Activated effector memory CD4-positive, alpha-beta T cell treated with Interleukin-2 at 50 U/mL for 16 hours (primary cell): ENCODE measurements at regions not wholly inside any gene's neighbourhood (a gene's known extent, or its start where the extent isn't known, plus 50 kb on each side); places are given as distances from the start of the nearest gene placed in this dataset.
"Not testable (repeated sequence)": the region's sequence is repeated elsewhere in the genome, so short reads cannot be mapped to it uniquely, and the experiment has no call there.

Experiments used
- DNase-seq: peaks from one replicate; pipeline ENCODE4 v3.0.0-alpha.2; 2020

DNA sequence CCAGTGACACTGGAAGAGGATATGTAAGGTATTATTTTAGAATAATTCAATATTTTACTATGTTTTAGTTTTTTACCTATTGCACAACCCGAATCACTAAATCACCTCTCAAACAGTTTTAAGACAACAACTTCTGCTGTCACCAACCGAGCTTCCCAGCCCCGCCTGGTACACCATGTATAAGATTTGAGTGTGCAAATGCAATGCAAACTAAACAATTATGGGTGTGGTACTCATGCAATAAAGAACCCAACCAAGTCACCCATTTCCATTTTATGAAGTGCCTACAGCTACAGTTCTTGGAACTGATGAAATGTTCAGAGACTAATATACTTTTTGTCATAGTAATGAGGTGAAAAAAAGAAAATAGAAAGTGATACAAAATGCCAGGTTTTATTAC lies 256.2 kb downstream of the TAFA4 start:
- DNase-seq = no peak

DNA sequence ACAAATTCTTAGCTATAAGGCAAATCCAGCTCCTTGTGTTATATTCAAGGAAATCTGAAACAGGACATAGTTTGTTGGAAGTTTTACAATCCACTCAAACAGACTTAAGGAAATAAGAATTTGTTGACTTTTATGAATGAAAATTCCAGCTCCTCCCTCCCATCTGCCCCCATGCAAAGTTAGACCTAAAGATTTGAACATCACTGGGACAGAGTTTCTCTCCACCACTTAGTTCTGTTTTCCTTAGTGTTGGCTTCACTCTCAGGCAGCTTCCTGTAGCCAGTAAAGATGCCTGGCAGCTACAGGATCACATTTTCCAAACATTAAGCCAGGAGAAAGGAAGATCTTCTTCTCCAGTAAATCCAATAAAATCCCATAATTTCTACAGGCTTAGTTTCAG lies 265.0 kb downstream of the TAFA4 start:
- no peak for DNase-seq

- DNase-seq = no peak
Measured at GRCh38 chr3:68666429-68667136, 265.8 kb downstream of the TAFA4 start.

DNA sequence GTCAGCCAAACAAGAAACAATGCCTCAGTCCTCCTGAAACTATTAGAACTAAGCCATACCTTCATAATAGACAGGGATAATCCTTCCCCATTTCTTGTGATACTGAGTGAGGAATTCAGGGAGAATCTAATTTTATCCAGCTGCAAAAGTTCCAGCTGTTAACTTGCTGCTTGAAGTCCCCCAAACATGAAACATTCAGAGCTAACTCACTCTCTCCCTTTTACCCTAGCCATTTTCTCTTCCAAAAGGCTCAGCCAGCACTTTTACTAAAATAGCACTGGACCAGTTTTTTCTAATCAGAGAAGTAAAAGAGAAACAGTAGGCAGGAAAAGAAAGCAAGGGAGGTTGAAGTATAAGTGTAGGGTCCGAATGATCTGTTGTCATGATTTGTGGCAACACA lies 268.1 kb downstream of the TAFA4 start:
- DNase-seq = no peak

GRCh38 chr3:68662176-68662575 lies 270.2 kb downstream of the TAFA4 start:
- no peak for DNase-seq

GRCh38 chr3:68650657-68651056 lies 281.7 kb downstream of the TAFA4 start:
- not testable (repeated sequence) for DNase-seq

GRCh38 chr3:68648494-68648893 lies 283.9 kb downstream of the TAFA4 start:
- no peak for DNase-seq

GRCh38 chr3:68631850-68632545 lies 300.3 kb downstream of the TAFA4 start:
- DNase-seq = no peak

DNA sequence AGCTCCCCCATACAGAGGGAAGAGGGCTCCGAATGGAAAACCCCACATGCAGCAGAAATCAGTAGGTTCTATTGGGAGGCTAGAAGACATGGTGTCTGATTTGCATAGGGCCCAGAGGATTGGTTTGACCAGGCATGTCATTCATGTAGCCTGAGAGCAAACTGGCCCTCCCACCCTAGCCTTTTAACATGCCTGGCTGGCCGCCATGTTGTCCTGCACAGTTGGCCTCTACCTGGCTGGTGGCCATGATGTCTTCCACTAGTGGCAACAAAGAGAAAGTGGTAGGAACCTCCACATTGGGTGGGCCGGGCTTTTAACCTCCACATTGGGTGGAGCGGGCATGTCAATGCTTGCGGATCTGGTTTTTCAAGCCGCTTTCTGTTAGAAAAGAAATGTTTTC lies 312.1 kb downstream of the TAFA4 start:
- DNase-seq = no peak

- DNase-seq = no peak
Measured at GRCh38 chr3:68614087-68614486, 318.3 kb downstream of the TAFA4 start.

- DNase-seq = no peak
Measured at GRCh38 chr3:68571321-68571720, 361.0 kb downstream of the TAFA4 start.

DNA sequence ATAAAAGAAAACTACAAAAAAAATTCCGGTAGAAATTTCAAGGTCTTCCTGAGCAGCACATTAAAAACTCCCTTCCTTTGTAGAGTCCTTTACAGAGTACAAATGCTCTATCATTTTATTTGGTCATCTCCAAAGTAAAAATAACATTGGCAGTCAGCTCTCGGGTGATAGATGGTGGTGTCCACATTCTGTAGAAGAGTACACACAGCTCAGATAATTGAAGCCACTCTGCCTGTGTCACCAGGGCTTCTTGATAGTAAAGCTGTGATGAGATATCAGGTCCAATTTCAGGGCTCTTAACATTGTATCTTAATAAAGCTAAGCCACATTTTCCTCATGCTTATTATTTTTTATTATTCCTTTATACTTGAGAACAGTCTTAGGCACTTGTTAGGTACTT lies 371.6 kb downstream of the TAFA4 start:
- DNase-seq = no peak

DNA sequence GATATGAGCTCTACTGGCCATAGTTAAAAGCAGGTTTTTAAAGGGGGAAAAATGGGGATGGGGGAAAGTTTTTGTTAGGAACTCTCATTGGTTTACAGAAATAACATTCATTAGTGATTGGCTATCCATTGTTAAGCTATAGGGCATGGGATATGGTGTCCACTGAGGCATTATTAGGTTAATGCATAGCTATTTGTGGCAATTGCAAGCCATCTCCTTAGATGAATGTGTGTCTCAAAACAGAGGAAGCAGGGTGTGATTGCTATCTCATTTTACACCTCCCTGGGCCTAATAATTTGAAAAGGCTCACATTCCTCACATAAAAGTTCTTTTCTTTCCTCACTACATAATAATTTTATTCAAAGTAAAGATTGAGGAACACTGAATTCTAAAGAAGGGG lies 396.6 kb downstream of the TAFA4 start:
- no peak for DNase-seq

- DNase-seq = no peak
Measured at GRCh38 chr3:68523330-68523729, 409.0 kb downstream of the TAFA4 start.

DNA sequence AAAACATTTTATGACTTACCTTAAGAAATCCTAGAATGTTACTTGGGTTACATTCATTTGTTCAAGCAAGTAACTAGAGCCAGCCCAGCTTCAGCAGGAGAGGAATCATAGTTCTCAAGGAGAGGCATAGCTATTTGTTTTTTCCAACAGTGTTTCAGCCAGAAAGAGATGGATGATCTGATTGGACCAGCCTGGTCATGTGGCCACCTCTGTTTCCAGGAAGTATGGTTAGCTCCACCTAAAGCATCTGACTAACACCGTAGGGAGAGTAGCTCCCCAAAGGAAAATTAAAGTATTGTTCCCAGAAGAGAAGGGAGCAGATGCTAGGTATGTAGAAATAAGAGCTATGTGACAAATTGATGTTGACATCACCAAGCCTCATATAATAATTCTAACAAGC lies 417.1 kb downstream of the TAFA4 start:
- no peak for DNase-seq

GRCh38 chr3:68504201-68504600 lies 428.1 kb downstream of the TAFA4 start:
- no peak for DNase-seq

DNA sequence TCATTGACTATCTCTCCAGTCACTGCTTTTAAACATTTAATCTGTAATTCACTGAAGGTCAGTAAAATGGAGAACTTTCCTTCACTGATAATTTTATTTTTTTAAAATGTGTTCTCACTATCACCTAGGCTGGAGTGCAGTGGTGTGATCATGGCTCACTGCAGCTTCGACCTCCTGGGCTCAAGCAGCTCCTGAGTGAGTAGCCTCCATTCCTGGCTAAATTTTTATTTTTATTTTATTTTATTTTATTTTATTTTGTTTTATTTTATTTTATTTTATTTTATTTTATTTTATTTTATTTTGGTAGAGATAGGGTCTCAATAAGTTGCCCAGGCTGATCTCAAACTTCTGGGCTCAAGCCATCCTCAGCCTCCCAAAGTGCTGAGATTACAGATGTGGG lies 446.5 kb downstream of the TAFA4 start:
- not testable (repeated sequence) for DNase-seq

DNA sequence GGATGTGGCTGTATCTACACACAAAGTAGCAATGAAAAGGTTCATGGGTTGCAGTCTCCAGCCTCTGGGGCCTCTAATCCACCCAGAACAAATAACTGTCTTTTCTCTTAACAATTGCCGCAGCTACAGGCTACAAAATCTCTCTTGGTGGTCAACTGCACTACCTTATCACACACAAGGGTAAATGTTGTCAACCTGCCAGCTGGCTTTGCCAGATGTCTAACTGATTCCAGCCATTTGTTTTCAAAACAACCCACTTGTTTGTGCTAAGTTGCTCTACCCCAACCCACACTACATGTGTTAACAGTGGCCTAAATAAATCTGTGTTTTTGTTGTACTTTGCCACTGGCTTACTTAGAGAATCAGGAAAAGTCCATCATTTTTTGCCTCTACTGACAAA lies 447.3 kb downstream of the TAFA4 start:
- no peak for DNase-seq

DNA sequence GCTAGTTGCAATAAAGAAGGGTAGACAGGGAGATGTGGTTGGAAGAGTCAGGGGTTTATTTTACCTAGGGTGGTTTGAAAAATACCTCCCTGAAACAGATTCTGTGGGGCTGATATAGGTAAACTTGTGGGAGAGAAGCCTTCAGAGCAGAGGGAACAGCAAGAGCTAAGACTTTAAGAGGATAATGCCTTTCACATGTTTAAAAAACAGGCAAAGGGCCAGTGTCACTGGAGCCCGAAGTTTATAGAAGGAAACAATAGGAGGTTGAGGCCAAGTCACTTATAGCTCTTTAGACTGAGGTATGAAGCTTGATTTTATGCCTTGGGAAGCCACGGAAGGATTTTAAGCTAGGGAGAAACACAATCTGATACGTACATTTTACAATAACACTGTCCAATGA lies 448.7 kb downstream of the TAFA4 start:
- DNase-seq = no peak

GRCh38 chr3:68483041-68483440 lies 449.3 kb downstream of the TAFA4 start:
- no peak for DNase-seq

- no peak for DNase-seq
Measured at GRCh38 chr3:68482565-68482964, 449.8 kb downstream of the TAFA4 start.

DNA sequence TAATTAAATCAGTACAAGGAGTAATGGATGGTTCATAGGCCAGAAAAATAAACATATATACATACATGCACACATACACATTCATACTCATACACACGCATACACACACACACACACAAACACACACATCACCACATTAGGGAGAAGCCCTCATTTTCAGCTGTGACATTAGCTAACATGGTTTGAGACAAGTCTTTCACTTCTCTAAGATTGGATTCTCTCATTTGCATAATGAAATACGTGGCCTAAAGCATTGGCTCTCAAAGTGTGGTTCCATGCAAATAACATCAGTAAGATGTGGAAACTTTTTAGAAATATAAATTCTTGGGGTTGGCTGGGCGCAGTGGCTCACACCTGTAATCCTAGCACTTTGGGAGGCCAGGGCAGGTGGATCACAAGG lies 452.6 kb downstream of the TAFA4 start:
- no peak for DNase-seq

GRCh38 chr3:68468695-68469375 lies 463.5 kb downstream of the TAFA4 start:
- no peak for DNase-seq

GRCh38 chr3:68467465-68467864 lies 464.9 kb downstream of the TAFA4 start:
- DNase-seq = no peak
